ENCODE measurements at regions not wholly inside any gene's neighbourhood (a gene's known extent, or its start where the extent isn't known, plus 50 kb on each side); places are given as distances from the start of the nearest gene placed in this dataset.

DNA sequence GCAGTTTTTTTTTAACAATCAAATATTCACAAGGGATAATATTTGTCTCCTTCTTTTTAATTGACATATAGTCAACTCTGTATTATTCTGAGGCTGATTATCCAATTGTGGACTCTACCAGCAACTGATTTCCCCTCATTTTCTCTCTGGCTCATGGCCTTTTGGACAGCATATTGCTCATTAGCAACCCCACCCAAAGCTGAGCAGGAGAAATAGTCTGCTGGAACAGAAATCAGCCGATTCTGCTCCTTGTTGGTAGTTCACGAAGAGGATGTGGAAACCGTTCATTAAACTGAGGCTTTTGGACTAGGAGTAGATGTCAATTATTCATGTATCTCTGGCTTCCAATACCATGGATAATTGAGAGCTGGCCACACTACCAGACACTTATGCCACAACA lies 428.4 kb upstream of the INTU start:
- TF ChIP-seq CTCF (IDR thresholded peaks at IDR 0.05; ENCODE audit: unreplicated experiment), result no peak
- no peaks in the 10 kb centered on the region for H3K27me3 Mint-ChIP-seq (ENCODE audit: low read depth)

GRCh38 chr4:127209580-127210095 lies 423.1 kb upstream of the INTU start:
- peaks cover 12% of the 10 kb centered on the region for H3K4me1 Mint-ChIP-seq
- no peak for DNase-seq (ENCODE audit: low spot score in 2 of 2, unreplicated experiment in 2 of 2)
- H3K27me3 Mint-ChIP-seq (ENCODE audit: low read depth), result no peaks in the 10 kb centered on the region
- no peak for TF ChIP-seq CTCF (IDR thresholded peaks at IDR 0.05; ENCODE audit: unreplicated experiment)
- peaks cover 17% of the 10 kb centered on the region for H3K9me3 Mint-ChIP-seq
- no peaks in the 10 kb centered on the region for H3K36me3 Mint-ChIP-seq
- no peak overlapping the region for H3K4me3 Mint-ChIP-seq
- no peak overlapping the region for H3K27ac Mint-ChIP-seq

More for the DNA sequence above, 428.4 kb upstream of the INTU start:
- Mint-ChIP-seq H3K4me1 (no peaks in the 10 kb centered on the region), H3K4me3 (no peak overlapping the region), H3K9me3 (peaks cover 26% of the 10 kb centered on the region), H3K36me3 (no peaks in the 10 kb centered on the region), H3K27ac (no peak overlapping the region)
- DNase-seq (ENCODE audit: low spot score in 2 of 2, unreplicated experiment in 2 of 2), result no peak

DNA sequence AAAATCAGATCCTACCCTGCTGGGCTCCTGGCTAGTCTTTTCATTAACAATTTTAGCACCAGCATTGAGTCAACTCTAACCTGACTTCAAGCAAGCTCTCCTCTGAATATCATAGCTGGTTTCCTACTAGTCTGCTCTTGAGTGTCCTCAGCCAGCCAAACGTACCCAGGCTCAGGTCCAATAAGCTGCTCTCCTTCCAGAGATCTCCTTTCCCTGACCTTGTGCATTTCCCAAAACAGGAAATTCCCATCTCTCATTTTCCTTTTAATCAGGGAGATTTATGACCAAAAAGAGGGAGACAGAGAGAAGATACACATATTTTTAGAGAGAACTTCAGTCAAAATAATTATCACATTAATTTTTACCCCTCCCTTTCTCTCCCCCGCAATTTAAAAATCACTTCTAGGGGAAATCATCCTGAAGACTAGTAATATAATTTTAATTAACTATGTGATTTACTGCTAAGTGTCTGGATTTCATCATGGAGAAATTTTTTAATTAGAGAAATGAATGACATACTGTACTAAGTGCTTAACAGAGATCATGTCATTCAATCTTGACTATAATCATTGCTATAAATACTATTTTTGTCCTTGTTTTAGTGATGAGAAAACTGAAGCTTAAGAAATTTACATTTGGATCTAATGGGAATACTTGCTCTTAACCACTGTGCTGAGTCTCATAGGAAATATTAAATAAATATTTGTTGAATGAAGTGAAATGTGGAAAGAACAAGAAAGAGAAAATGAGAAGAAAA lies 421.7 kb upstream of the INTU start:
- no peak for TF ChIP-seq CTCF (IDR thresholded peaks at IDR 0.05; ENCODE audit: unreplicated experiment)
- peak overlapping the region; percentile 7 for H3K27ac Mint-ChIP-seq
- peaks cover 12% of the 10 kb centered on the region for H3K4me1 Mint-ChIP-seq
- DNase-seq (ENCODE audit: low spot score in 2 of 2, unreplicated experiment in 2 of 2), result no peak
- no peaks in the 10 kb centered on the region for H3K27me3 Mint-ChIP-seq (ENCODE audit: low read depth)
- H3K36me3 Mint-ChIP-seq, result no peaks in the 10 kb centered on the region
- H3K4me3 Mint-ChIP-seq, result no peak overlapping the region
- peaks cover 16% of the 10 kb centered on the region for H3K9me3 Mint-ChIP-seq

DNA sequence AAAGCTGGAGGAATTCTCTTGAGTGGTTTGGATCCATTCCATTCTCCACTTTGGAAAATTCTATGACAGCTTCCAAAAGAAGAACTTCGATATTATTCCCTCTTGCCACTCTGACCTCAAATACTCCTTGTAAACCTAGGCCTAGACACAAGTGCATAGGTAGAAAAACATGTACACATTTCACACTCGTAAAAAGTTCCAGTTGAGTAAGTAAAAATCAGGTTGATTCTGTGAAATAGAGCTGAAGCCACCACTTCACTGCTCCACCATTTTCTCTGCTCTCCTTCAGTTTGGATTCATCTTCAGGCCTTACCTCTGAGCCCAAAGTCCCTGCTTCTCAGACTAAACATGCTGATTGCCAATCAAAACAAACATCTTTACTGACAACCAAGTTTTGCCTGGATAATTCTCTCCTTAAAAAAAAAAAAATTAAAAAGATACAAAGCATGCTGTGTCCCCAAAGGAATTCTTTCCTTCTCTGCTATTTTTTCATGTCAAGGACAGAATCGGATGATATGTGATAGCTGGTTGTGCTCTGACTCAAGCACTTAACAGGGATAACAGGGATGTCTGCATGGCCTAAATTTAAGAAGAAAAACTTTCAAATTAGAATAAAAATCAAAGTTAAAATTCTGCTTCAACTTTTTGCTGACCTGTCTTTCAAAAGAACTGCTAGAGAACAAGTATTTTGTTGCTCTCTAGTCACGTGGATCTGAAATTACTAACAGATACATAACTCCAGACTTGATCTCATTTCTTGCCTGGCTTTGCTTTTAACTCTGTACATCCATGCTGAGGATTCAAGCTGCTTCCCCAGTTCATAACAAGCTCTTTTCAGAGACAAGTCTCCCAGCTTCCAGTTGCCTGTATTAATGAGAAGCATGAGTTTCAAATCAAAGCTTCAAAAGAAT lies 420.9 kb upstream of the INTU start:
- Mint-ChIP-seq H3K27me3 (ENCODE audit: low read depth) (no peaks in the 10 kb centered on the region), H3K4me1 (peaks cover 12% of the 10 kb centered on the region), H3K4me3 (no peak overlapping the region), H3K9me3 (peaks cover 12% of the 10 kb centered on the region), H3K27ac (peak overlapping the region; percentile 21), H3K36me3 (no peaks in the 10 kb centered on the region)
- TF ChIP-seq CTCF (IDR thresholded peaks at IDR 0.05; ENCODE audit: unreplicated experiment), result no peak
- DNase-seq (ENCODE audit: low spot score in 2 of 2, unreplicated experiment in 2 of 2), result no peak

- DNase-seq (ENCODE audit: low spot score in 2 of 2, unreplicated experiment in 2 of 2), result no peak
- TF ChIP-seq CTCF (IDR thresholded peaks at IDR 0.05; ENCODE audit: unreplicated experiment), result no peak
- peaks cover 12% of the 10 kb centered on the region for H3K4me1 Mint-ChIP-seq
- no peak overlapping the region for H3K4me3 Mint-ChIP-seq
- peak overlapping the region; percentile 21 for H3K27ac Mint-ChIP-seq
- peaks cover 12% of the 10 kb centered on the region for H3K9me3 Mint-ChIP-seq
- no peaks in the 10 kb centered on the region for H3K36me3 Mint-ChIP-seq
- H3K27me3 Mint-ChIP-seq (ENCODE audit: low read depth), result no peaks in the 10 kb centered on the region
Measured at GRCh38 chr4:127212701-127213100, 420.1 kb upstream of the INTU start.
